Mucosa of stomach (tissue), 1 donor: ENCODE measurements at regions not wholly inside any gene's neighbourhood (a gene's known extent, or its start where the extent isn't known, plus 50 kb on each side); places are given as distances from the start of the nearest gene placed in this dataset.
"Not testable (repeated sequence)": the region's sequence is repeated elsewhere in the genome, so short reads cannot be mapped to it uniquely, and the experiment has no call there.

ENCODE experiments used
- H3K27me3 ChIP-seq: one replicate; pipeline ENCODE4 v1.7.0; 2013; ENCODE audit warnings: mild to moderate bottlenecking, low read length; ENCODE audit not compliant: control insufficient read depth, insufficient read depth
- H3K36me3 ChIP-seq: one replicate; pipeline ENCODE4 v1.7.0; 2013; ENCODE audit warnings: low read length; ENCODE audit not compliant: control insufficient read depth, insufficient read depth
- H3K4me1 ChIP-seq: one replicate; pipeline ENCODE4 v1.7.0; 2013; ENCODE audit warnings: mild to moderate bottlenecking, low read length; ENCODE audit not compliant: control insufficient read depth, insufficient read depth
- H3K4me3 ChIP-seq: one replicate; pipeline ENCODE4 v1.7.0; 2013; ENCODE audit warnings: low read length
- H3K9ac ChIP-seq: one replicate; pipeline ENCODE4 v1.7.0; 2013; ENCODE audit warnings: mild to moderate bottlenecking, low read length, moderate library complexity
- H3K9me3 ChIP-seq: one replicate; pipeline ENCODE4 v1.7.0; 2013; ENCODE audit warnings: mild to moderate bottlenecking, low read length, moderate library complexity; ENCODE audit not compliant: control insufficient read depth
- donor health status: Pancreatic carcinoma.

GRCh38 chr10:58065529-58065815 is 202.2 kb downstream of the IPMK start:
- Histone ChIP-seq H3K4me3 (no peak overlapping the region), H3K36me3 (no peaks in the 10 kb centered on the region), H3K9ac (no peak overlapping the region), H3K4me1 (no peaks in the 10 kb centered on the region), H3K27me3 (no peaks in the 10 kb centered on the region), H3K9me3 (no peaks in the 10 kb centered on the region)

DNA sequence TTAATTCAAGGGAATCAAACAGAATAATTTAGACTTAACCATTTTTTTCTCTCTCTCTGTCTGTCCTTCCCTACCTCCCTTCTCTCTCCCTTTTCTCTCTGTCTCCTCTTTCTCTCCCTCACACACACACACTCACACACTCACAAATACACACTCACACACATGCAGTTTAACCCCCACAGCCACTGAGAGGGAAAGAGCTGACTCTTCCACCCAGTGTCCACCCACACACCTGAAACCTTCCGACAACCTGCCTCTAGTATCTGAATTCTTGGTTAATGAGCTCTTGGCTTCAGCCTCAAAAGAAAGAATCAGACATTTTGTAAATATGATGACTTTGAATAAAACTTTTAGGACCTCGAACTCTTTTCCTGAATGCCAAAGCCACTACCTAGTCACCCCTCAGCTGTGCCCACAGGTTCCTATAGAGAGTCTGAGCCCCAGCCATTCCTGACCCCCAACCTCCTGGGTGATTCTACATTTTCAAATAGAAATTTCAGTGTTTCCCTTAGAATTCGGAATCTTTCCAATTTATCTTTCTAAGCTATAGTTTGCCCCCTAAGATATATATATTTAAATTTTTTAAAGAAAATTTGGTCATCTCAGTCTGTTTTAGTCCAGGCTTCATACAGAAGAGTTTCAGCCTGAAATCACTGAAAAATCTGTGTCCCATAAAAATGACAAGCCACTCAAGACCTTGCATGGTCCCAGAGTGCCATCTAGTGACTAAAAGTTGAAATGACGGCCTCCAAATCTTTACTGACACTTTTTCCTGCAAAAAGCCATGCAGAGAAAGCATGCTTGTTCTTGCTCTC is 202.8 kb downstream of the IPMK start:
- no peaks in the 10 kb centered on the region for H3K9me3 ChIP-seq
- no peaks in the 10 kb centered on the region for H3K27me3 ChIP-seq
- no peak overlapping the region for H3K4me3 ChIP-seq
- no peaks in the 10 kb centered on the region for H3K4me1 ChIP-seq
- H3K9ac ChIP-seq: no peak overlapping the region
- H3K36me3 ChIP-seq: no peaks in the 10 kb centered on the region

DNA sequence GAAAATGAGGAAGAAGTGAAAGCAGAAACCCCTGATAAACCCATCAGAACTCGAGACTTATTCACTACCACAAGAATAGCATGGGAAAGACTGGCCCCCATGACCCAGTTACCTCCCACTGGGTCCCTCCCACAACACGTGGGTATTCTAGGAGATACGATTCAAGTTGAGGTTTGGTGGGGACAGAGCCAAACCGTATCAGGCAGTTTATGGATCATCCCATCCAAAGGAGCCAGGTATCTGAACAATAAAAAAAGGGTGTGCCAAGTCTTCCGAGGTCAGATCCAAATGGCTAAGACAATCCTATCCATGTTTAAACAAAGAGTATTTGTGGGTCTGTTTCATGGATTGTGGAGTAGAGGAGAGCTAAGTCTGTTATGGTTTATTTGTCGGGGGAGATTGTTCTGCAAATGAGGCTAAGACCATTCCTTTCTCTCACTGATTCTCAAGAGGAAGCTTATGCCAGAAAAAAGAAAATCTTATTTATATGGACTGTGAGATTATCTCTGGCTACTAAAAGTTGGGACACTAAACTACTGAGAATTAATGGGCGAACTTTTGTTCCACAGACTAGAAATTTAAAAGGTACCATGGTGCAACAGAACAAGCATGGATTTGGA is 203.7 kb downstream of the IPMK start:
- Histone ChIP-seq H3K4me3 (no peak overlapping the region), H3K36me3 (no peaks in the 10 kb centered on the region), H3K27me3 (no peaks in the 10 kb centered on the region), H3K9ac (no peak overlapping the region), H3K4me1 (no peaks in the 10 kb centered on the region), H3K9me3 (no peaks in the 10 kb centered on the region)

DNA sequence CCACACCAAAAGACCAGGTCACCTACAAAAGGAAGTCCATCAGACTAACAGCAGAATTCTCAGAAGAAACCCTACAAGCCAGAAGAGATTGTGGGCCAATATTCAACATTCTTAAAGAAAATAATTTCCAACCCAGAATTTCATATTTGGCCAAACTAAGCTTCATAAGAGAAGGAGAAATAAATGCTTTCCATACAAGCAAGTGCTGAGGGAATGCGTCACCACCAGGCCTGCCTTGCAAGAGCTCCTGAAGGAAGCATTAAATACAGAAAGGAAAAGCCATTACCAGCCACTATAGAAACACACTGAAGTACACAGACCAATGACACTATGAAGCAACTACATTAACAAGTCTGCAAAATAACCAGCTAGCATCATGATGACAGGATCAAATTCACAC is 209.0 kb downstream of the IPMK start:
- not testable (repeated sequence) for H3K36me3 ChIP-seq, H3K4me3 ChIP-seq, H3K4me1 ChIP-seq, H3K9me3 ChIP-seq, H3K9ac ChIP-seq, H3K27me3 ChIP-seq

DNA sequence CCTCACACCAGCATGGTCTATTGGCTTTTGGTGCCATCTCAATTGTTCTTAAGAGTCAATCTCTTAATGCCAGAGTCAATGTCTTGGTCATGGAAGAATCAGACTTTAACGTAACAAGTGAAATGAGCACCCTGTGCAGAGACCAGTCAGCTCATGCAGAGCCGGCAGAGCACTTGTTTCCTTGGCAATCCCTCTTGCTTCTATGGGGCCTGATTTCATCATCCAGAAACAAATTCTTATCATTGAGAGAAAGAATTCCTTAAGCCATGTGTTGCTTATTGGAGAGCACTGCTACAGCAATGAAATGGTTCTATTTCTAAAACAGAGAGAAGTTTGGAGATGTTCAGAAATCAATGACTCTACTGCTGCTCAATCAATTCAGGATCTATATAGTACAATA is 212.8 kb downstream of the IPMK start:
- H3K9me3 ChIP-seq: no peaks in the 10 kb centered on the region
- no peak overlapping the region for H3K9ac ChIP-seq
- no peak overlapping the region for H3K4me3 ChIP-seq
- no peaks in the 10 kb centered on the region for H3K4me1 ChIP-seq
- no peaks in the 10 kb centered on the region for H3K36me3 ChIP-seq
- H3K27me3 ChIP-seq: no peaks in the 10 kb centered on the region

- no peaks in the 10 kb centered on the region for H3K36me3 ChIP-seq
- H3K9me3 ChIP-seq: no peaks in the 10 kb centered on the region
- no peaks in the 10 kb centered on the region for H3K4me1 ChIP-seq
- H3K4me3 ChIP-seq: no peak overlapping the region
- no peaks in the 10 kb centered on the region for H3K27me3 ChIP-seq
- H3K9ac ChIP-seq: no peak overlapping the region
Measured at GRCh38 chr10:58052772-58053171, 214.9 kb downstream of the IPMK start.

DNA sequence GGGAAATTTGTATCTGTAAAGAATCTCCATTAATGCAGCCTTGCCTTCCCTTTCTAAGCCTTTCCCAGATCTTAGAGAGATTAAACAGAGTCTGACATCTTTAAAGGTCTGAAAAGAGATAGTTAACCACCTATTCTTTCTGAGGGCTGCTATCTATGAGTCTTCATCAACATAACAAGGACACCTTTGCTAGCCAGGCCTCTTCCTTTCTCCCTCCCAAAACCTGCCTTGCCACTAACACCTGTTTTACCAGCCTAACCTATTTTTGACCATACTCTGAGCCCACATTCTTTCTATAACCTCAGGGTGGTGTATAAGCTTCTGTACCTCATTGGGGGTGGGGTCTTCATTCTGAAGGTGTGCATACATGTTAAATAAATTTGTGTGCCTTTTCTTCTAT is 217.1 kb downstream of the IPMK start:
- Histone ChIP-seq H3K4me1 (no peaks in the 10 kb centered on the region), H3K4me3 (no peak overlapping the region), H3K36me3 (no peaks in the 10 kb centered on the region), H3K9me3 (no peaks in the 10 kb centered on the region), H3K27me3 (no peaks in the 10 kb centered on the region), H3K9ac (no peak overlapping the region)

- Histone ChIP-seq H3K4me3 (no peak overlapping the region), H3K9me3 (no peaks in the 10 kb centered on the region), H3K27me3 (no peaks in the 10 kb centered on the region), H3K36me3 (no peaks in the 10 kb centered on the region), H3K4me1 (no peaks in the 10 kb centered on the region), H3K9ac (no peak overlapping the region)
Measured at GRCh38 chr10:58048936-58049335, 218.8 kb downstream of the IPMK start.

DNA sequence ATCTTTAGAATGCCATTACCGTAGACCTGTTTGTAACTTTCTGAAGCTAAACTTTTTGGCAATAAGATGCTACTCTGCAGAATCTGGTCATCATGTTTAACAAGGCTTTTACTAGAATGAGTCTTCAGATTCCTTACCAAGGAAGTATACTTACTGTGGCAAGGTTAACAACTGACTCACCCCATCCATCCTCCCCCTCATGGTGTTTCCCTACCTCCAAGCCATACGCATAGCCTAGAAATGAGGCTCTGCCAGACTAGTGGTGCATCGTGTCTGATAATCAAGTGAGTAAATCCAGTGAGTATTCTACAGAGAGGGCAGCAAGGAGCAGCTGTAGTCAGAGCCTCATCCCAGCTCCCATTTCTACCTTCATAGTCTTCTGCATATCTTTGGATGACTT is 223.6 kb downstream of the IPMK start:
- no peak overlapping the region for H3K9ac ChIP-seq
- H3K4me3 ChIP-seq: no peak overlapping the region

GRCh38 chr10:58041901-58042300 is 225.8 kb downstream of the IPMK start:
- Histone ChIP-seq H3K9ac (no peak overlapping the region), H3K4me1 (no peaks in the 10 kb centered on the region), H3K36me3 (no peaks in the 10 kb centered on the region)

More for the DNA sequence above, 223.6 kb downstream of the IPMK start:
- Histone ChIP-seq H3K4me1 (no peaks in the 10 kb centered on the region), H3K9me3 (no peaks in the 10 kb centered on the region), H3K36me3 (no peaks in the 10 kb centered on the region), H3K27me3 (no peaks in the 10 kb centered on the region)

GRCh38 chr10:58030208-58030607 is 237.5 kb downstream of the IPMK start:
- Histone ChIP-seq H3K4me3 (no peak overlapping the region), H3K36me3 (no peaks in the 10 kb centered on the region), H3K9me3 (no peaks in the 10 kb centered on the region), H3K27me3 (no peaks in the 10 kb centered on the region), H3K9ac (no peak overlapping the region), H3K4me1 (no peaks in the 10 kb centered on the region)

More at GRCh38 chr10:58041901-58042300, 225.8 kb downstream of the IPMK start:
- Histone ChIP-seq H3K4me3 (no peak overlapping the region), H3K27me3 (no peaks in the 10 kb centered on the region), H3K9me3 (no peaks in the 10 kb centered on the region)

GRCh38 chr10:58028597-58029366 is 238.9 kb downstream of the IPMK start:
- Histone ChIP-seq H3K27me3 (no peaks in the 10 kb centered on the region), H3K9ac (no peak overlapping the region), H3K4me1 (no peaks in the 10 kb centered on the region), H3K9me3 (no peaks in the 10 kb centered on the region), H3K36me3 (no peaks in the 10 kb centered on the region), H3K4me3 (no peak overlapping the region)
